Thymus (tissue), 11 donors: ENCODE measurements at regions not wholly inside any gene's neighbourhood (a gene's known extent, or its start where the extent isn't known, plus 50 kb on each side); places are given as distances from the start of the nearest gene placed in this dataset.
"Not testable (repeated sequence)": the region's sequence is repeated elsewhere in the genome, so short reads cannot be mapped to it uniquely, and the experiment has no call there.

ENCODE experiments used
- DNase-seq, 9 donors: peaks; one replicate each; pipeline ENCODE4 v3.0.0-alpha.2; 2013; ENCODE audit warnings: low spot score in 9 of 9, low read depth in 6 of 9, missing footprints in 1 of 9
- H3K27ac ChIP-seq, 2 donors: one replicate each; pipeline ENCODE4 v1.5.1; 2013; ENCODE audit warnings: control low read depth in 1 of 2, low read depth in 1 of 2, low read length in 1 of 2, mild to moderate bottlenecking in 1 of 2, moderate library complexity in 1 of 2
- H3K27me3 ChIP-seq, 2 donors: one replicate each; pipeline ENCODE4 v1.5.1; 2013; ENCODE audit warnings: low read length in 1 of 2; ENCODE audit not compliant: control insufficient read depth in 2 of 2, insufficient read depth in 1 of 2
- H3K36me3 ChIP-seq, 2 donors: one replicate each; pipeline ENCODE4 v1.5.1; 2013; ENCODE audit warnings: low read length in 1 of 2, mild to moderate bottlenecking in 1 of 2, moderate library complexity in 1 of 2; ENCODE audit not compliant: control insufficient read depth in 2 of 2, insufficient read depth in 2 of 2
- H3K4me1 ChIP-seq, 2 donors: one replicate each; pipeline ENCODE4 v1.5.1; 2013; ENCODE audit warnings: low read length in 2 of 2; ENCODE audit not compliant: control insufficient read depth in 2 of 2, insufficient read depth in 2 of 2
- H3K4me3 ChIP-seq, 2 donors: one replicate each; pipeline ENCODE4 v1.5.1; 2013; ENCODE audit warnings: low read length in 2 of 2, control low read depth in 1 of 2, mild to moderate bottlenecking in 1 of 2
- H3K9me3 ChIP-seq, 2 donors: one replicate each; pipeline ENCODE4 v1.5.1; 2013; ENCODE audit warnings: low read length in 1 of 2, mild to moderate bottlenecking in 1 of 2; ENCODE audit not compliant: control insufficient read depth in 2 of 2, insufficient read depth in 1 of 2
- WGBS: extraction: QIAGEN DNeasy Blood & Tissue Kit; methylation state at CpG from one replicate; pipeline ENCODE4 v1.1.7; 2013; 5-methylcytosine and 5-hydroxymethylcytosine counted together
- donor health status: healthy.

DNA sequence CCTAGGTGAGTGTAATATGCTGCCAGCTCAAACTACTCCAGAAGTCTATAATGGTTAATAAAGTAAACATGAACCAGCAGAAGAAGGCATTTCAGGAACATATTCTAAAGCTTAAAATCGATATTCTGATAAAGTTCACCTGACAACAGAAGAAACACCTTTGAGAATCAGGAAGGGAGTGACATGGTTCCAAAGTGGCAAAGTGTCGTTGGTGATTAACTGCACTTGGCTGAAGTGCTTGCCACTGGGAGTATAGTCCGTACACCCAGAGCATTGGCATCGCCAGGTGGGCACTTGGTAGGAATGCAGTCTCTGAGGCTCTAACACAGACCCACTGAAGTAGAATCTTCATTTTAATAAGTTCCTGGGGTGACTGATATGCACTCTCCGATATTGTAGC is 76.0 kb upstream of the H2AZ1 start:
- H3K36me3 ChIP-seq: no peaks in the 10 kb centered on the region
- H3K9me3 ChIP-seq: peaks cover 0 to 2% of the 10 kb centered on the region in 2 donors
- no peaks in the 10 kb centered on the region for H3K27me3 ChIP-seq
- no peaks in the 10 kb centered on the region for H3K4me1 ChIP-seq
- H3K27ac ChIP-seq: no peak overlapping the region
- no peak for DNase-seq
- no peak overlapping the region for H3K4me3 ChIP-seq
- 95% methylated on average over 5 of the region's 5 CpGs for WGBS

DNA sequence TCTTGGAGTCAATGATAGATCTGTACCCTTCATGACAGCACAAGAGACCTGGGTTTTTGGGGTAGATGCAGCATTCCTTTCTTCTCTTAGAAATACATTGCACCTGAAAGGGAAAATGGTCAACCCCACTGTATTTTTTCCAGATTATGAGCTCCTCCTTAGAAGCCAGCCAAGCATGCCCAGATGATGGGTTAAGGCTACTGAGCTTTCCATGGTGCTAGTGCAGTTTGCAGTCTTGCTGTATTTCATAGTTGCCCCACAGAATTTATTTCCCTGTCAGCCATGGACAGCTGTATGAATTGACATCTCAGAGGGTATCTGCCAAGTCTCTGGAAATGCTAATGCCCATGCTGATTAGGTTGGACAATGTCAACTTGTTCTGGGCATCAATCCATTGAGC is 73.7 kb upstream of the H2AZ1 start:
- no peak for DNase-seq

DNA sequence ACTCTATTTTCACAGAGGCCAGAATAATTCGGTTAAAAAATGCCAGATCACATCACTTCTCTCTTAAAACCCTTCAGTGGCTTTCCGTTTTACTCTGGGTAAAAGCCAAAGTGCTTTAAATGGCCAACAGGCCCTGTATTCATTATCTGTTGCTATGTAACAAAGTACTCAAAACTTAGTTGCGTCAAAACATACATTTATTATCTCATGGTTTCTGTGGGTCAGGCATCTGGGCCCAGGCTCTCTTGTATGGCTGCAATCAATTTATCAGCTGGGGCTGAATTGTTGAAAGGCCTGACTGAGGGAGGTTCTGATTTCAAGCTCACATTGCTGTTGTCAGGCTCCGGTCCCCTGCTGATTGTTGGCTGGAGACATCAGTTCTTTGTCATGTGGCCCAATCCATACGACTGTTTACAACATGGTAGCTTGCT is 72.7 kb upstream of the H2AZ1 start:
- H3K9me3 ChIP-seq: no peaks in the 10 kb centered on the region
- H3K4me1 ChIP-seq: no peaks in the 10 kb centered on the region
- H3K27me3 ChIP-seq: no peaks in the 10 kb centered on the region
- WGBS: 88% methylated on average over 5 of the region's 5 CpGs
- H3K36me3 ChIP-seq: no peaks in the 10 kb centered on the region
- DNase-seq: no peak
- no peak overlapping the region for H3K27ac ChIP-seq
- no peak overlapping the region for H3K4me3 ChIP-seq

More for the DNA sequence above, 73.7 kb upstream of the H2AZ1 start:
- Histone ChIP-seq H3K27ac (no peak overlapping the region), H3K36me3 (no peaks in the 10 kb centered on the region), H3K4me1 (no peaks in the 10 kb centered on the region), H3K4me3 (no peak overlapping the region), H3K9me3 (peaks cover 0 to under 1% of the 10 kb centered on the region in 2 donors), H3K27me3 (no peaks in the 10 kb centered on the region)

DNA sequence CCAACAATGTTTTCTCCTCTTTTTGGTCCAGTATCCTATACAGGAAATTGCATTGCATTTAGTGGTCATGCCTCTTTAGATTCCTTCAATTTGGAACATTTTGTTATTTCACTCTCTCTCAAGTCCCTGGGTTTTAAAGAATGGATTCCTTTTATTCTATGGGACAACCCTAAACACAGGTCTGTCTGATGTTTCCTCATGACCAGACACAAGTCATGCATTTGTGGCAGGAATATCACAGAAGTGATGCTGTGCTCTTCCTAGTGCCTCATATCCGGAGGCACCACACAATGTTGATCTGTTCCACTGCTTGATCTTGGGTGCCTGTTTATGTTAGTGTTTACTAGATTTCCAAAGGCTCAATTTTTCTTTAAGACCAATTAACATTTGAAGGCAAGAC is 69.7 kb upstream of the H2AZ1 start:
- no peak overlapping the region for H3K27ac ChIP-seq
- no peaks in the 10 kb centered on the region for H3K4me1 ChIP-seq
- WGBS: 96% methylated on average over 1 of the region's 1 CpG
- no peaks in the 10 kb centered on the region for H3K36me3 ChIP-seq
- H3K9me3 ChIP-seq: no peaks in the 10 kb centered on the region
- H3K4me3 ChIP-seq: no peak overlapping the region
- DNase-seq: no peak
- no peaks in the 10 kb centered on the region for H3K27me3 ChIP-seq

DNA sequence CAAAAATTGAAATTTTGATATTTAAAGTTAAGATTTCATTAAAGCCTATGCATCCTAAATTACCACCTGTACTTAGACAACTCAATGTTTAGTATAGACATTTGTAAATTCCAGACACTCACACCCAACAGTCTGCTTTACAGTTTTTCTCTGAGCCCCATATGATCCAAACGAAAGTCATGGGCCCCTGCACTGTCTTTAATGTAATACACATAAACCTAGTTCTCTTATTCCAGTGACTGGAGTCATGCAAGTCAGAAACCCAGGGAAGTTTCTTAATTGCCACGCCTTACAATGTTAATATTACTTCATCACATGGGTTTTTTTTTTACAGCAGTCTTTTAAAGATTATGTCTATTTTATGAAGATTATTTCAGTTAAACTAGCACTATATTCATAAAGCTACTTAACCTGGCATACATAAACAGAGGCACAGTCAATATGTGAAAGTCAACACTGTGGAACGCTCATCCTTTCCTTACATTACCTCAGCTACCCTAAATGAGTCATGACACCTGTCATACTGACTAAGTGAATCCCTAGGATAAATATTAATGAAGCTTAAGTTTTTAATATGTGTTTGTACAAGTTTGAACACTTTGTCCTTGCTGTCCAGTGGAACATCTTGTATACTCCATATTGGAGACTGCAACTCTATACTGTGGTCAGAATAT is 67.7 kb upstream of the H2AZ1 start:
- WGBS: 90% methylated on average over 3 of the region's 3 CpGs
- H3K4me1 ChIP-seq: no peaks in the 10 kb centered on the region
- no peak overlapping the region for H3K27ac ChIP-seq

DNA sequence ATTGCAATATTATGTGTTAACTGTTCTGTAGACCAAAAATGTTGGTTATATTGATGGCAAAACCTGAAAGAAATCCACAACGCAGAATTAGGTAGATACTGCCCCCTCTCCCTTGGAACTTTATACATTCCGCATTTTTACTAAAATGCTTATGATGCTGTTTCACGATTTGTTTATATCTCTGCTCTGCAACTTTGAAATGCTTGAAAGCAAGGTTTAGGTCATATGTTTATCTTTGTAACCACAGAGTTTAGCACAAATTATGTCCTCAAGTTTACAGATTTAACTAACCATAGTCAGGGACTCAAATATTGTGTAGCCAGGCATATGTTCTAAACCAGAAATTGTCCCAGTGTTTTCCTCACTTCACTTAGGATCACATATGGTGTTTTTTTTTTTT is 66.1 kb upstream of the H2AZ1 start:
- no peaks in the 10 kb centered on the region for H3K27me3 ChIP-seq
- 96% methylated on average over 3 of the region's 3 CpGs for WGBS
- no peaks in the 10 kb centered on the region for H3K4me1 ChIP-seq
- H3K27ac ChIP-seq: no peak overlapping the region
- H3K36me3 ChIP-seq: no peaks in the 10 kb centered on the region
- H3K4me3 ChIP-seq: no peak overlapping the region
- H3K9me3 ChIP-seq: no peaks in the 10 kb centered on the region
- no peak for DNase-seq

More for the DNA sequence above, 67.7 kb upstream of the H2AZ1 start:
- no peak for DNase-seq
- no peak overlapping the region for H3K4me3 ChIP-seq
- no peaks in the 10 kb centered on the region for H3K9me3 ChIP-seq
- H3K27me3 ChIP-seq: no peaks in the 10 kb centered on the region
- H3K36me3 ChIP-seq: no peaks in the 10 kb centered on the region

DNA sequence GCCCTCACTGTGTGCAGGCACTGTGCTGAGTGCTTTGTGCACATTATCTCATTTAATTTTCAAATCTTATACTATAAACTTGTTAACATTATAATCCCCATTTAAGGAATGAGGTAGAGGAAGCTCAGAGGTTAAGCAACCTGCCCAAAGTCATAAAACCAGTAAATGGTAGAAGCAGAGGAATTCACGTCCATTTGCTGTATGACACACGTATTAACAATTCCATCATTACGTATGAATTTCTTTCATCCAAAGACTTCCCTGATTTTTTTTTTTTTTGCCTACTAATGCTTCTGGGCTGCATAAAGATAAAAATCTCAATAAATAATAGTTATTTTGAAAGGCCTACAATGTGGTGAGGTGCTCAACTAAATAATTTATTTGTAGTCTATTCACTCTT is 64.5 kb upstream of the H2AZ1 start:
- H3K36me3 ChIP-seq: no peaks in the 10 kb centered on the region
- no peaks in the 10 kb centered on the region for H3K9me3 ChIP-seq
- H3K4me3 ChIP-seq: no peak overlapping the region
- no peak overlapping the region for H3K27ac ChIP-seq
- no peaks in the 10 kb centered on the region for H3K4me1 ChIP-seq
- DNase-seq: no peak
- WGBS: over 99% methylated on average over 3 of the region's 3 CpGs
- no peaks in the 10 kb centered on the region for H3K27me3 ChIP-seq

DNA sequence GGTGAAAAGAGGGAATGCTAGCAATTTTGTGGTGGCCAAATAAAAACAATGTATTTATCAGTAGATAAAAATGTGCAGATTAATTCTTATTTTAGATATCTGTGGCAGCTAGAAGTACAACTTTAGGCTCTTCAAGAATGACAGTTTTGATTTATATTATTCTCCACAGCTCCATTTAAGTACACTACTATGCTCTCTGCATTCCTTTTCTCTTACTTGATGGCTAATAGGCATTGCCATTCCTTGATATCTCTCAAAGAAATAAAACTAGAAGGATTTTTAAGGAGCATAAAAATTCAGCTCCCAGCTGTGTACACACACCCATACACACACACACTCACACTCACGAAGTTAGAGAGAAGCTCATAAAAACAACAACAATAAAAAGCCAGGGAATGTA is 59.4 kb upstream of the H2AZ1 start:
- Histone ChIP-seq H3K36me3 (no peaks in the 10 kb centered on the region), H3K4me1 (no peaks in the 10 kb centered on the region), H3K27me3 (no peaks in the 10 kb centered on the region), H3K27ac (no peak overlapping the region), H3K9me3 (no peaks in the 10 kb centered on the region), H3K4me3 (no peak overlapping the region)
- no peak for DNase-seq
- 95% methylated on average over 1 of the region's 1 CpG for WGBS

DNA sequence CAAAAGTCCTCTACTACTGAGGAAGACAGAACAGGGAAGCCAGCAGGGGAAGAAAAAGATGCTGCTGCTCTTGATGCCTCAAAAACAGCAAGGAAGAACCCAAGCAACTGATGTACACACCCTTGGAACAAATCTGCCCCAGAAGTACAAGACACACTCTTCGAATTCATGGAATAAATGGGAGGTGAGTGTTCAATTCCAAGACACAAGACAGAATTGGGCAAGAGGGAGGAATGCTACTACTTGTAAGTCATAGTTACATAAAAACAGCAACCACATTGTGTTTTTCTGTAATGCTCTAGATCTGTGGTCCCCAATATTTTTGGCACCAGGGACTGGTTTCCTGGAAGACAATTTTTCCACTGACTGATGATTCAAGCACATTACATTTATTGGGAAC is 58.0 kb upstream of the H2AZ1 start:
- no peak overlapping the region for H3K4me3 ChIP-seq
- H3K27ac ChIP-seq: no peak overlapping the region
- 93% methylated on average over 1 of the region's 1 CpG for WGBS
- H3K4me1 ChIP-seq: no peaks in the 10 kb centered on the region
- no peaks in the 10 kb centered on the region for H3K9me3 ChIP-seq
- DNase-seq: no peak
- H3K36me3 ChIP-seq: no peaks in the 10 kb centered on the region
- no peaks in the 10 kb centered on the region for H3K27me3 ChIP-seq

DNA sequence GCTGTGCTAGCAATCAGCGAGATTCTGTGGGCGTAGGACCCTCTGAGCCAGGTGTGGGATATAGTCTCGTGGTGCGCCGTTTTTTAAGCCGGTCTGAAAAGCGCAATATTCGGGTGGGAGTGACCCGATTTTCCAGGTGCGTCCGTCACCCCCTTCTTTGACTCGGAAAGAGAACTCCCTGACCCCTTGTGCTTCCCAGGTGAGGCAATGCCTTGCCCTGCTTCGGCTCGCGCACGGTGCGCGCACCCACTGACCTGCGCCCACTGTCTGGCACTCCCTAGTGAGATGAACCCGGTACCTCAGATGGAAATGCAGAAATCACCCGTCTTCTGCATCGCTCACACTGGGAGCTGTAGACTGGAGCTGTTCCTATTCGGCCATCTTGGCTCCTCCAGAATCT is 56.1 kb upstream of the H2AZ1 start:
- not testable (repeated sequence) for H3K27me3 ChIP-seq, H3K27ac ChIP-seq, H3K9me3 ChIP-seq, H3K4me3 ChIP-seq, DNase-seq, H3K4me1 ChIP-seq, H3K36me3 ChIP-seq
- over 99% methylated on average over 12 of the region's 23 CpGs for WGBS
